ENCODE measurements at regions not wholly inside any gene's neighbourhood (a gene's known extent, or its start where the extent isn't known, plus 50 kb on each side); places are given as distances from the start of the nearest gene placed in this dataset.

GRCh38 chr20:11067359-11067758 is 393.6 kb upstream of the JAG1 start:
- Mint-ChIP-seq H3K27ac (ENCODE audit: unreplicated experiment) (no peak overlapping the region), H3K36me3 (ENCODE audit: low read depth) (peaks cover 2% of the 10 kb centered on the region), H3K9me3 (ENCODE audit: low read depth) (peaks cover 11% of the 10 kb centered on the region), H3K27me3 (ENCODE audit: low read depth) (no peaks in the 10 kb centered on the region), H3K4me3 (ENCODE audit: unreplicated experiment) (no peak overlapping the region), H3K4me1 (ENCODE audit: low read depth) (peaks cover 13% of the 10 kb centered on the region)
- no peak for DNase-seq (ENCODE audit: low spot score)
- no peak for TF ChIP-seq CTCF (IDR thresholded peaks at IDR 0.05)

GRCh38 chr20:11072982-11073381 is 399.2 kb upstream of the JAG1 start:
- no peak for DNase-seq (ENCODE audit: low spot score)
- no peak for TF ChIP-seq CTCF (IDR thresholded peaks at IDR 0.05)
- Mint-ChIP-seq H3K36me3 (ENCODE audit: low read depth) (peaks cover 2% of the 10 kb centered on the region), H3K9me3 (ENCODE audit: low read depth) (peaks cover 14% of the 10 kb centered on the region), H3K4me1 (ENCODE audit: low read depth) (peaks cover 13% of the 10 kb centered on the region), H3K4me3 (ENCODE audit: unreplicated experiment) (no peak overlapping the region), H3K27ac (ENCODE audit: unreplicated experiment) (no peak overlapping the region), H3K27me3 (ENCODE audit: low read depth) (no peaks in the 10 kb centered on the region)

- no peak for DNase-seq (ENCODE audit: low spot score)
- Mint-ChIP-seq H3K27ac (ENCODE audit: unreplicated experiment) (no peak overlapping the region), H3K9me3 (ENCODE audit: low read depth) (peaks cover 11% of the 10 kb centered on the region), H3K4me3 (ENCODE audit: unreplicated experiment) (no peak overlapping the region), H3K4me1 (ENCODE audit: low read depth) (peaks cover 21% of the 10 kb centered on the region), H3K36me3 (ENCODE audit: low read depth) (peaks cover 2% of the 10 kb centered on the region), H3K27me3 (ENCODE audit: low read depth) (no peaks in the 10 kb centered on the region)
- TF ChIP-seq CTCF (IDR thresholded peaks at IDR 0.05): no peak
Observed at GRCh38 chr20:11076434-11077105, 402.8 kb upstream of the JAG1 start.

- H3K4me3 Mint-ChIP-seq (ENCODE audit: unreplicated experiment): no peak overlapping the region
- peaks cover 21% of the 10 kb centered on the region for H3K4me1 Mint-ChIP-seq (ENCODE audit: low read depth)
- no peak overlapping the region for H3K27ac Mint-ChIP-seq (ENCODE audit: unreplicated experiment)
- peaks cover 4% of the 10 kb centered on the region for H3K9me3 Mint-ChIP-seq (ENCODE audit: low read depth)
- no peaks in the 10 kb centered on the region for H3K27me3 Mint-ChIP-seq (ENCODE audit: low read depth)
- no peak for DNase-seq (ENCODE audit: low spot score)
- H3K36me3 Mint-ChIP-seq (ENCODE audit: low read depth): no peaks in the 10 kb centered on the region
- TF ChIP-seq CTCF (IDR thresholded peaks at IDR 0.05): no peak
Observed at GRCh38 chr20:11077226-11077625, 403.4 kb upstream of the JAG1 start.

GRCh38 chr20:11080010-11080409 is 406.2 kb upstream of the JAG1 start:
- no peaks in the 10 kb centered on the region for H3K27me3 Mint-ChIP-seq (ENCODE audit: low read depth)
- H3K9me3 Mint-ChIP-seq (ENCODE audit: low read depth): no peaks in the 10 kb centered on the region
- peaks cover 14% of the 10 kb centered on the region for H3K4me1 Mint-ChIP-seq (ENCODE audit: low read depth)
- H3K4me3 Mint-ChIP-seq (ENCODE audit: unreplicated experiment): no peak overlapping the region
- TF ChIP-seq CTCF (IDR thresholded peaks at IDR 0.05): no peak
- no peak overlapping the region for H3K27ac Mint-ChIP-seq (ENCODE audit: unreplicated experiment)
- H3K36me3 Mint-ChIP-seq (ENCODE audit: low read depth): peaks cover 1% of the 10 kb centered on the region
- no peak for DNase-seq (ENCODE audit: low spot score)
